GM12878 (cell line): ENCODE measurements at regions not wholly inside any gene's neighbourhood (a gene's known extent, or its start where the extent isn't known, plus 50 kb on each side); places are given as distances from the start of the nearest gene placed in this dataset.

ENCODE experiments used
- ATAC-seq: fragments of 200-7000 bp; cut with Tn5 transposase; 3 replicates; pipeline ENCODE4 v1.9.1; 2020; ENCODE audit warnings: mild to moderate bottlenecking, moderate library complexity
- BruUV-seq: library from RNA; stranded (reverse); fragments of 400-500 nt; replicated peaks from 2 replicates; lab custom pipeline; 2021; lab: Mats Ljungman, UMichigan
- CTCF ChIA-PET: fragments of 300-600 bp; sonication (Branson Sonifier 250); formaldehyde crosslinking; extraction: SDS; loops from one replicate; lab custom pipeline; 2021; ENCODE audit warnings: inconsistent platforms; lab: Yijun Ruan, JAX
- POLR2A ChIA-PET: fragments of 350-600 bp; formaldehyde crosslinking; extraction: SDS; loops from one replicate; lab custom pipeline; 2021; ENCODE audit warnings: inconsistent platforms; lab: Charles Lee
- RAD21 ChIA-PET: fragments of 300-600 bp; sonication (Branson Sonifier 250); formaldehyde crosslinking; loops from one replicate; lab custom pipeline; 2023; ENCODE audit warnings: antibody characterized with exemption; ENCODE audit not compliant: unreplicated experiment; lab: Charles Lee
- SMC1A ChIA-PET: fragments of 300-600 bp; sonication (Branson Sonifier 250); formaldehyde crosslinking; loops from one replicate; lab custom pipeline; 2023; ENCODE audit not compliant: unreplicated experiment, uncharacterized antibody; lab: Charles Lee
- DNase-seq: peaks from one replicate; pipeline ENCODE4 v3.0.0-alpha.2; 2011; ENCODE audit warnings: low read depth, low spot score
- FAIRE-seq: peaks from 3 replicates; lab custom pipeline; 2011; peaks lifted over from hg19 to GRCh38; lab: Jason Lieb, UNC
- H2AFZ ChIP-seq: 2 replicates; pipeline ENCODE4 v1.6.0; 2011; ENCODE audit warnings: low read depth, low read length, control low read depth; ENCODE audit not compliant: control insufficient read depth
- H3K27ac ChIP-seq: 2 replicates; pipeline ENCODE4 v1.5.1; 2011; ENCODE audit warnings: control low read depth; ENCODE audit not compliant: control insufficient read depth, insufficient read depth
- H3K27me3 ChIP-seq, 2 experiments: replicated peaks in 1 of 2; 2 replicates each; pipeline versions ENCODE4 v1.6.0 to v1.6.1; 2011; ENCODE audit warnings: low read length in 1 of 2; ENCODE audit not compliant: control insufficient read depth in 2 of 2, insufficient read depth in 2 of 2
- H3K36me3 ChIP-seq, 2 experiments: 2 replicates each; pipeline ENCODE4 v1.5.1; 2011; ENCODE audit warnings: low read length in 1 of 2; ENCODE audit not compliant: control insufficient read depth in 2 of 2, insufficient read depth in 2 of 2
- H3K4me1 ChIP-seq: 2 replicates; pipeline ENCODE4 v1.6.1; 2011; ENCODE audit warnings: mild to moderate bottlenecking, low read length, moderate library complexity, mixed read lengths; ENCODE audit not compliant: control insufficient read depth, insufficient read depth
- H3K4me2 ChIP-seq: 2 replicates; pipeline ENCODE4 v1.6.0; 2011; ENCODE audit warnings: control low read depth; ENCODE audit not compliant: control insufficient read depth, insufficient read depth
- H3K4me3 ChIP-seq: fragments of 200-600 bp; sonication (generic); 2 replicates; pipeline ENCODE4 v1.5.1; 2016
- H3K79me2 ChIP-seq: 2 replicates; pipeline ENCODE4 v1.6.0; 2011; ENCODE audit warnings: low read length; ENCODE audit not compliant: control insufficient read depth, insufficient read depth
- H3K9ac ChIP-seq: 2 replicates; pipeline ENCODE4 v1.8.0; 2011; ENCODE audit warnings: low read length, control low read depth, mixed read lengths; ENCODE audit not compliant: control insufficient read depth, insufficient read depth
- H3K9me3 ChIP-seq: replicated peaks from 3 replicates; pipeline ENCODE4 v1.5.1; 2011; ENCODE audit warnings: mild to moderate bottlenecking, low read length; ENCODE audit not compliant: control insufficient read depth, insufficient read depth
- H4K20me1 ChIP-seq: 2 replicates; pipeline ENCODE4 v1.6.0; 2011; ENCODE audit not compliant: control insufficient read depth, insufficient read depth
- CHD1 ChIP-seq: IDR thresholded peaks from 2 replicates; pipeline ENCODE4 v1.6.1; 2012; ENCODE audit warnings: low read depth, low read length, improper control_type of control experiment
- EED ChIP-seq: sonication (generic); IDR thresholded peaks from 2 replicates; pipeline ENCODE4 v1.6.1; 2016; ENCODE audit warnings: antibody characterized with exemption, low read depth
- EGR1 ChIP-seq, 2 experiments: IDR thresholded peaks; 1 replicate in 1 of 2; 2 replicates in 1 of 2; pipeline ENCODE4 v1.6.1; 2011 to 2012; ENCODE audit warnings: low read depth in 2 of 2, low read length in 2 of 2, borderline replicate concordance in 1 of 2, mild to moderate bottlenecking in 1 of 2, moderate library complexity in 1 of 2
- ETV6 ChIP-seq, 2 experiments: fragments of 450-650 bp in 1 of 2; IDR thresholded peaks in 1 of 2; conservative IDR thresholded peaks in 1 of 2; 2 replicates each; pipeline ENCODE4 v1.6.1; 2014; ENCODE audit warnings: antibody characterized with exemption in 1 of 2, borderline replicate concordance in 1 of 2, low read depth in 1 of 2, mild to moderate bottlenecking in 1 of 2, moderate library complexity in 1 of 2
- HDAC2 ChIP-seq: fragments of 200-600 bp; sonication (generic); IDR thresholded peaks from 2 replicates; pipeline ENCODE4 v1.6.1; 2017
- HDGF ChIP-seq: fragments of 450-650 bp; IDR thresholded peaks from 2 replicates; pipeline ENCODE4 v1.6.1; 2016; ENCODE audit warnings: antibody characterized with exemption
- IKZF1 ChIP-seq: fragments of 450-650 bp; conservative IDR thresholded peaks from 2 replicates; pipeline ENCODE4 v1.6.1; 2017; ENCODE audit warnings: antibody characterized with exemption, mild to moderate bottlenecking
- KLF5 ChIP-seq: fragments of 450-650 bp; IDR thresholded peaks from 2 replicates; pipeline ENCODE4 v1.6.1; 2014; ENCODE audit warnings: mild to moderate bottlenecking; ENCODE audit not compliant: partially characterized antibody
- NFYA ChIP-seq: IDR thresholded peaks from 2 replicates; pipeline ENCODE4 v1.6.1; 2011; ENCODE audit warnings: low read depth, mild to moderate bottlenecking, low read length, improper control_type of control experiment, borderline replicate concordance
- PAX5 ChIP-seq: IDR thresholded peaks from 2 replicates; pipeline ENCODE4 v1.6.1; 2011; ENCODE audit warnings: low read depth, low read length, borderline replicate concordance
- PAX8 ChIP-seq: fragments of 450-650 bp; IDR thresholded peaks from 2 replicates; pipeline ENCODE4 v1.6.1; 2017; ENCODE audit warnings: mild to moderate bottlenecking, moderate library complexity
- SMARCA5 ChIP-seq: fragments of 450-650 bp; IDR thresholded peaks from 2 replicates; pipeline ENCODE4 v1.6.1; 2017; ENCODE audit warnings: mild to moderate bottlenecking
- TAF1 ChIP-seq: IDR thresholded peaks from 2 replicates; pipeline ENCODE4 v1.6.1; 2011; ENCODE audit warnings: mild to moderate bottlenecking, low read depth, low read length, borderline replicate concordance
- ZNF217 ChIP-seq: fragments of 450-650 bp; IDR thresholded peaks from 2 replicates; pipeline ENCODE4 v1.6.1; 2017; ENCODE audit warnings: antibody characterized with exemption, mild to moderate bottlenecking
- ZNF274 ChIP-seq: IDR thresholded peaks from one replicate; pipeline ENCODE4 v1.8.0; 2011; ENCODE audit not compliant: insufficient read length, insufficient read depth
- WGBS: methylation state at CpG from one replicate; pipeline ENCODE4 v1.1.6; 2016; ENCODE audit warnings: low lambda C conversion rate; ENCODE audit not compliant: insufficient replicate concordance, insufficient coverage; ENCODE audit errors: missing lambda C conversion rate; 5-methylcytosine and 5-hydroxymethylcytosine counted together
- in situ Hi-C: fragments of 300-500 bp; cut with MboI; formaldehyde crosslinking; loops from 9 replicates; pipeline ENCODE4 v1.14.3; 2018; ENCODE audit warnings: mixed read lengths
- intact Hi-C: fragments of 100-400 bp; cut with micrococcal nuclease; formaldehyde crosslinking; loops from one replicate; pipeline ENCODE4 v1.14.2; 2022; ENCODE audit not compliant: unreplicated experiment
- TF ChIP-seq, protein P1 (sequence below): fragments of 450-650 bp; formaldehyde crosslinking; IDR thresholded peaks from 2 replicates; pipeline ENCODE4 v1.5.0; 2022; ENCODE audit warnings: mild to moderate bottlenecking, missing genetic modification characterization

DNA sequence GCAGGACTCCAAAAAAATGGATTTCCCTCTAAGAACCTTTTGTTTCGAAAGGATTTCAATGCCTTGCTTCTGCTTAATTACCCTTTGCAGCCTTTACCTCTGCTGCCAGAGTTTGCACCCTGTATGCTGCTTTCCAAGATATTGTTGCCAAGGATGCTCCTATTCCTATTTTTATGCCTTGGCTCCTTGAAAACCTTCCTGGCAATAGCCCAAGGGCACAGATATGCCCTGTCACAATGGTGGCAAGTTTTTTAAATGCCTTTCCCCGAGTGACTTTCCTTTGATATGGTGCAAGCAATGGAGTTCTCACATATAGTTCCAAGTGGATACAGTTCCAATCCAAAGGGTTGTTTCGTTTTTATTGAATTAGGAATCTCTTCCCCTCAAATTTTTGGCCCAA lies 1983.0 kb downstream of the MRPL39 start (continued):
- TF ChIP-seq ETV6 (conservative IDR thresholded peaks at IDR 0.05 in 1 of 2, IDR thresholded peaks at IDR 0.05 in 1 of 2; ENCODE audit: borderline replicate concordance in 1 of 2, low read depth in 1 of 2): no peak
- TF ChIP-seq EED: no peak

DNA sequence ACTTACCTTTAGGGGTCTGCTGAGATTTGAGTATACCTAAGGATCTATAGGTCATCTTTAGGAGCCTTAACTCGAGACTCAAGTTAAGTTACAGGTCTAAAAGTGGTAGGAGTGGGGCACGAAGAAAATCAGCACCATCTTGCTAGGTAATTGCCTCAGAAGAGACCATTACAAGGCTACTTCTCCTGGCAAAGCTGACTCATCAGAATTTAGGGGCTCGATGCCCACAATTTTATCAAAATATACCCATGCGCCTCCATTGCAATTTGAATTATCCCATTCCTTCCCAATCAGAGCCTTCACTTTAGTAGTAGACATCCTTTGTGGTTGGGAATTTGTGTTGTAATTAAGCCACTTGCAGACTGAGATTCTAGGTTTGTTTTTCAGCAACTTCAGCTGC lies 1994.3 kb downstream of the MRPL39 start:
- no peak overlapping the region for H3K27ac ChIP-seq
- H3K9me3 ChIP-seq: no peaks in the 10 kb centered on the region
- no peak overlapping the region for H2AFZ ChIP-seq
- no peak for FAIRE-seq
- in situ Hi-C loops (no loop called here), intact Hi-C loops (no loop called here)
- no peak for DNase-seq
- H3K4me1 ChIP-seq: no peaks in the 10 kb centered on the region
- H3K9ac ChIP-seq: no peak overlapping the region
- H4K20me1 ChIP-seq: no peaks in the 10 kb centered on the region
- H3K4me3 ChIP-seq: no peak overlapping the region
- 35% methylated on average over 4 of the region's 4 CpGs for WGBS
- no peaks in the 10 kb centered on the region for H3K27me3 ChIP-seq
- H3K4me2 ChIP-seq: no peak overlapping the region
- ChIA-PET RAD21 (no interaction called here), CTCF (no interaction called here), SMC1A (no interaction called here), POLR2A (no interaction called here)
- BruUV-seq: no TSS peak
- TF ChIP-seq SMARCA5: no peak
- no peak for TF ChIP-seq TAF1
- H3K79me2 ChIP-seq: no peaks in the 10 kb centered on the region
- no peaks in the 10 kb centered on the region for H3K36me3 ChIP-seq
- no peak for ATAC-seq

DNA sequence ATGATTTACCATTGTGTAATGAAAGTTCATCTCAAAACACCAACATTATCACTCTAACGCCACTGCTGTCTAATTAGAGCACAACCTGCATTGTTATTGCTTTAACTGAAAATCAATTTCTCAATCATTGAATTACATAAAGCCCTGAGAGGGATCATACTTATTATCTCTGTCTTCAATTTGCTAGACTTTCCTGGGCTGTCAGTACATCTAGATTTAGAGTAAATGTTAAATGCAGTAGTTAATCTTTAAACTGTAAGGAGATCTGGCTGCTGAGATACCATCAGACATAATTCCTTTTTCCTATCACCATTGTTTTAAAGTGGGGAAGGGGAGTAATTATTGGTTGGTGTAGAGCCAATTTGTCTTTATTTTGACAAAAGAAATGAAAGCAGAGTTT lies 1995.1 kb downstream of the MRPL39 start:
- Histone ChIP-seq H2AFZ (no peak overlapping the region), H3K36me3 (no peaks in the 10 kb centered on the region), H3K9ac (no peak overlapping the region), H3K4me2 (no peak overlapping the region), H3K4me3 (no peak overlapping the region), H3K27ac (no peak overlapping the region), H3K9me3 (no peaks in the 10 kb centered on the region), H3K79me2 (no peaks in the 10 kb centered on the region), H4K20me1 (no peaks in the 10 kb centered on the region), H3K27me3 (no peaks in the 10 kb centered on the region), H3K4me1 (no peaks in the 10 kb centered on the region)
- ATAC-seq (no peak), FAIRE-seq (no peak), DNase-seq (no peak)
- ChIA-PET CTCF (interaction anchor here (0.6 kb wide), 1 partner anchor 153 kb away, joined by 3 read pairs; no protein-coding TSS in a partner anchor), RAD21 (no interaction called here), SMC1A (no interaction called here), POLR2A (interaction anchor here (0.6 kb wide), 1 partner anchor 224 kb away, joined by 3 read pairs; no protein-coding TSS in a partner anchor)
- no TSS peak for BruUV-seq
- 33% methylated on average over 1 of the region's 1 CpG for WGBS
- intact Hi-C loops: no loop called here
- in situ Hi-C loops: no loop called here
- TF ChIP-seq ZNF274 (no peak), IKZF1 (no peak), KLF5 (no peak), PAX5 (no peak), HDAC2 (no peak), ZNF217 (no peak), NFYA (no peak), EGR1 (IDR thresholded peaks at IDR 0.05; ENCODE audit: borderline replicate concordance in 1 of 2, low read depth in 2 of 2, low read length in 2 of 2) (no peak), HDGF (no peak), PAX8 (no peak), CHD1 (no peak)
- TF ChIP-seq, protein P1, sequence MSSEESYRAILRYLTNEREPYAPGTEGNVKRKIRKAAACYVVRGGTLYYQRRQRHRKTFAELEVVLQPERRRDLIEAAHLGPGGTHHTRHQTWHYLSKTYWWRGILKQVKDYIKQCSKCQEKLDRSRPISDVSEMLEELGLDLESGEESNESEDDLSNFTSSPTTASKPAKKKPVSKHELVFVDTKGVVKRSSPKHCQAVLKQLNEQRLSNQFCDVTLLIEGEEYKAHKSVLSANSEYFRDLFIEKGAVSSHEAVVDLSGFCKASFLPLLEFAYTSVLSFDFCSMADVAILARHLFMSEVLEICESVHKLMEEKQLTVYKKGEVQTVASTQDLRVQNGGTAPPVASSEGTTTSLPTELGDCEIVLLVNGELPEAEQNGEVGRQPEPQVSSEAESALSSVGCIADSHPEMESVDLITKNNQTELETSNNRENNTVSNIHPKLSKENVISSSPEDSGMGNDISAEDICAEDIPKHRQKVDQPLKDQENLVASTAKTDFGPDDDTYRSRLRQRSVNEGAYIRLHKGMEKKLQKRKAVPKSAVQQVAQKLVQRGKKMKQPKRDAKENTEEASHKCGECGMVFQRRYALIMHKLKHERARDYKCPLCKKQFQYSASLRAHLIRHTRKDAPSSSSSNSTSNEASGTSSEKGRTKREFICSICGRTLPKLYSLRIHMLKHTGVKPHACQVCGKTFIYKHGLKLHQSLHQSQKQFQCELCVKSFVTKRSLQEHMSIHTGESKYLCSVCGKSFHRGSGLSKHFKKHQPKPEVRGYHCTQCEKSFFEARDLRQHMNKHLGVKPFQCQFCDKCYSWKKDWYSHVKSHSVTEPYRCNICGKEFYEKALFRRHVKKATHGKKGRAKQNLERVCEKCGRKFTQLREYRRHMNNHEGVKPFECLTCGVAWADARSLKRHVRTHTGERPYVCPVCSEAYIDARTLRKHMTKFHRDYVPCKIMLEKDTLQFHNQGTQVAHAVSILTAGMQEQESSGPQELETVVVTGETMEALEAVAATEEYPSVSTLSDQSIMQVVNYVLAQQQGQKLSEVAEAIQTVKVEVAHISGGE (CRISPR knock-in tag): no peak
